ENCODE measurements at regions not wholly inside any gene's neighbourhood (a gene's known extent, or its start where the extent isn't known, plus 50 kb on each side); places are given as distances from the start of the nearest gene placed in this dataset.

DNA sequence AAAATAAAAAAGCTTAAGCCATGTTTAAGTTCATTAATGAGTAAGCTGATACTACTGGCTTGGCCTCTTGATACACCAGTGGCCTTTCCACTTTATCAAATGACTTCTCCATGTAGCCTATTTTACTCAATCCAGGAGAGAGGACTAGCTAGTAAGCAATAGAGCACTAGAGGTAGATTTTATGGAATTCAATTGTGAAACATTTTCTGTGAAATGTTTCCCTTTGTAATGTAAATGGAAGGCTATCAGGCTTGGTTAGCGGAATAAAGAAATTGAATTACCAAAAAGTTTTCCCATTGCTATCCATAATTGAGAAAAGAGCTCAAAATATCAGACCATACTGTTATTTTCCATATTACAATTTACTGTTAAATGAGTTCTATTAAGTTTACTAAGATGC, 515.4 kb upstream of the CDH2 start (continued):
- TF ChIP-seq KDM1A (IDR thresholded peaks at IDR 0.05; ENCODE audit: low read depth), result no peak
- TF ChIP-seq, protein P1, sequence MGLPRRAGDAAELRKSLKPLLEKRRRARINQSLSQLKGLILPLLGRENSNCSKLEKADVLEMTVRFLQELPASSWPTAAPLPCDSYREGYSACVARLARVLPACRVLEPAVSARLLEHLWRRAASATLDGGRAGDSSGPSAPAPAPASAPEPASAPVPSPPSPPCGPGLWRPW (IDR thresholded peaks at IDR 0.05), result no peak

DNA sequence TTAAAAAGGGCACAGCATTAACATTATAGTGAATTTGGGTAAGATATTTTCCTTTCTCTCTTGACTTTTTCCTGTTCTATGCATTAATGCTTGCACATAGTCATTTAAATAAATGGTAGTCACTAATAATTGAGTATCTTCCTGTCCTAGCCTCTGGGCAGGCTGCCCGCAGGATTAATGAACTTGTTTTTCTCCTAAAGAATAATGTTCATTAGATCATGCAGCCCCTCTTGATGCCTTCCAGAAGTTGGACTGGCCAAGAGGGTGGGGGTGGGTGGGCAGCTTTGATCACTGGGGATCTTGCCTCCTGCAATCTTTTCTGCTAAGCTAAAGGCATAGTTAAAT, 514.5 kb upstream of the CDH2 start:
- Histone ChIP-seq H3K4me2 (no peak overlapping the region), H3K4me3 (no peak overlapping the region), H3K9me3 (no peaks in the 10 kb centered on the region), H3K4me1 (no peaks in the 10 kb centered on the region), H3K27ac (no peak overlapping the region)
- TF ChIP-seq, protein P2, sequence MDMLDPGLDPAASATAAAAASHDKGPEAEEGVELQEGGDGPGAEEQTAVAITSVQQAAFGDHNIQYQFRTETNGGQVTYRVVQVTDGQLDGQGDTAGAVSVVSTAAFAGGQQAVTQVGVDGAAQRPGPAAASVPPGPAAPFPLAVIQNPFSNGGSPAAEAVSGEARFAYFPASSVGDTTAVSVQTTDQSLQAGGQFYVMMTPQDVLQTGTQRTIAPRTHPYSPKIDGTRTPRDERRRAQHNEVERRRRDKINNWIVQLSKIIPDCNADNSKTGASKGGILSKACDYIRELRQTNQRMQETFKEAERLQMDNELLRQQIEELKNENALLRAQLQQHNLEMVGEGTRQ (IDR thresholded peaks at IDR 0.05), result no peak
- TF ChIP-seq CHD2 (IDR thresholded peaks at IDR 0.05; ENCODE audit: low read length, partially characterized antibody) (no peak), EHMT2 (IDR thresholded peaks at IDR 0.05; ENCODE audit: low read depth) (no peak), PHF8 (IDR thresholded peaks at IDR 0.05; ENCODE audit: borderline replicate concordance, low read depth) (no peak), RFX5 (IDR thresholded peaks at IDR 0.05) (no peak), CEBPB (IDR thresholded peaks at IDR 0.05) (no peak), JUN (IDR thresholded peaks at IDR 0.05) (no peak), HDAC2 (IDR thresholded peaks at IDR 0.05) (no peak), HOXB13 (CRISPR knock-in tag; IDR thresholded peaks at IDR 0.05; ENCODE audit: low read depth) (no peak), POLR2AphosphoS2 (conservative IDR thresholded peaks at IDR 0.05; ENCODE audit: low read length) (no peak), SMC3 (IDR thresholded peaks at IDR 0.05) (no peak), BHLHE40 (IDR thresholded peaks at IDR 0.05; ENCODE audit: low read depth, low read length) (no peak), CBX8 (IDR thresholded peaks at IDR 0.05) (no peak), GATA3 (IDR thresholded peaks at IDR 0.05; ENCODE audit: borderline replicate concordance) (no peak), KDM5A (IDR thresholded peaks at IDR 0.05) (no peak)
- TF ChIP-seq, protein P3, sequence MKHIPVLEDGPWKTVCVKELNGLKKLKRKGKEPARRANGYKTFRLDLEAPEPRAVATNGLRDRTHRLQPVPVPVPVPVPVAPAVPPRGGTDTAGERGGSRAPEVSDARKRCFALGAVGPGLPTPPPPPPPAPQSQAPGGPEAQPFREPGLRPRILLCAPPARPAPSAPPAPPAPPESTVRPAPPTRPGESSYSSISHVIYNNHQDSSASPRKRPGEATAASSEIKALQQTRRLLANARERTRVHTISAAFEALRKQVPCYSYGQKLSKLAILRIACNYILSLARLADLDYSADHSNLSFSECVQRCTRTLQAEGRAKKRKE (CRISPR knock-in tag; IDR thresholded peaks at IDR 0.05; ENCODE audit: low read depth), result no peak
- TF ChIP-seq, protein P1 (IDR thresholded peaks at IDR 0.05), result no peak
- TF ChIP-seq, protein P4, sequence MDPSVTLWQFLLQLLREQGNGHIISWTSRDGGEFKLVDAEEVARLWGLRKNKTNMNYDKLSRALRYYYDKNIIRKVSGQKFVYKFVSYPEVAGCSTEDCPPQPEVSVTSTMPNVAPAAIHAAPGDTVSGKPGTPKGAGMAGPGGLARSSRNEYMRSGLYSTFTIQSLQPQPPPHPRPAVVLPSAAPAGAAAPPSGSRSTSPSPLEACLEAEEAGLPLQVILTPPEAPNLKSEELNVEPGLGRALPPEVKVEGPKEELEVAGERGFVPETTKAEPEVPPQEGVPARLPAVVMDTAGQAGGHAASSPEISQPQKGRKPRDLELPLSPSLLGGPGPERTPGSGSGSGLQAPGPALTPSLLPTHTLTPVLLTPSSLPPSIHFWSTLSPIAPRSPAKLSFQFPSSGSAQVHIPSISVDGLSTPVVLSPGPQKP (IDR thresholded peaks at IDR 0.05; ENCODE audit: low read depth, low read length), result no peak
- WGBS (ENCODE audit: missing lambda C conversion rate), result 100% methylated on average over 1 of the region's 1 CpG
- ATAC-seq (no peak), DNase-seq (ENCODE audit: low read depth in 1 of 2, low spot score in 1 of 2) (no peak), FAIRE-seq (no peak)
- POLR2A ChIA-PET, result no interaction called here
- CTCF ChIA-PET, result no interaction called here

DNA sequence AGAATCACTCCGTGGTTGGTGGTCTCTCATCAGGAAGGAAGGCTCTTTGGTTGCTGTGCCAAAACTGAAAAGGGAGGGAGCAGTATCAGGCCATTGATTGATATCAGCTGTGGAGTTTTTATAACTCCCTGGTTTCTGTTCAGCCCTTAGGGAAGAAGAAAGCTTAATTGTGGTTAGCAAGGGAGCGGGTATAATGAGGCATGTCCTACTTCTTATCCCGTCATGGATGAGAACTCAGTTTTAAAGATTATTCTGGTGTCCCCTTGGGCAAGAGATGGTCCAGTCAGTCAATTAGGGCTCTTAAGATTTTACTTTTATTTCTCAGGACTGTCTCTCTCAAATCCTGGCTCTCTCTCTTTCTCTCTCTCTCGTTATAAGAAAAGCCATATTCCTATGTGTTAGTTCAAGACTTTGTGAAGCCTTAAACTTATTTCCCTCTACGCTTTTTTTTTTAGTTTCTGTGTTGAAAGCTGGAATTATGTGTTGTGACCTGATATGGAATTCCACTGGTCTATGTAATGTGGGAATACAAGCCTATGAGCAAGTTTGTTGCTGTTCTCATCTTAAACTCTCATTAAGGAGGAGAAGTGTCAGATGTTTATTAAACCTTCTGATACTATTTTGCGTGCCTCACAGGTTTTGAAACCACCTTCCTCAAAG, 514.0 kb upstream of the CDH2 start:
- no peak for ATAC-seq
- no peak overlapping the region for H3K27ac ChIP-seq
- CTCF ChIA-PET, result no interaction called here

More for the DNA sequence above, 514.0 kb upstream of the CDH2 start:
- POLR2A ChIA-PET, result no interaction called here
- DNase-seq (ENCODE audit: low read depth in 1 of 2, low spot score in 1 of 2) (no peak), FAIRE-seq (no peak)
- H3K4me3 ChIP-seq, result no peak overlapping the region
- H3K4me2 ChIP-seq, result no peak overlapping the region
- H3K4me1 ChIP-seq, result no peaks in the 10 kb centered on the region
- no peaks in the 10 kb centered on the region for H3K9me3 ChIP-seq
- WGBS (ENCODE audit: missing lambda C conversion rate), result 50% methylated on average over 6 of the region's 6 CpGs
- no peak for TF ChIP-seq EHF (CRISPR knock-in tag; IDR thresholded peaks at IDR 0.05)
- TF ChIP-seq, protein P2 (IDR thresholded peaks at IDR 0.05), result no peak
- TF ChIP-seq, protein P5, sequence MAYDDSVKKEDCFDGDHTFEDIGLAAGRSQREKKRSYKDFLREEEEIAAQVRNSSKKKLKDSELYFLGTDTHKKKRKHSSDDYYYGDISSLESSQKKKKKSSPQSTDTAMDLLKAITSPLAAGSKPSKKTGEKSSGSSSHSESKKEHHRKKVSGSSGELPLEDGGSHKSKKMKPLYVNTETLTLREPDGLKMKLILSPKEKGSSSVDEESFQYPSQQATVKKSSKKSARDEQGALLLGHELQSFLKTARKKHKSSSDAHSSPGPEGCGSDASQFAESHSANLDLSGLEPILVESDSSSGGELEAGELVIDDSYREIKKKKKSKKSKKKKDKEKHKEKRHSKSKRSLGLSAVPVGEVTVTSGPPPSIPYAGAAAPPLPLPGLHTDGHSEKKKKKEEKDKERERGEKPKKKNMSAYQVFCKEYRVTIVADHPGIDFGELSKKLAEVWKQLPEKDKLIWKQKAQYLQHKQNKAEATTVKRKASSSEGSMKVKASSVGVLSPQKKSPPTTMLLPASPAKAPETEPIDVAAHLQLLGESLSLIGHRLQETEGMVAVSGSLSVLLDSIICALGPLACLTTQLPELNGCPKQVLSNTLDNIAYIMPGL (CRISPR knock-in tag; IDR thresholded peaks at IDR 0.05; ENCODE audit: borderline replicate concordance), result no peak
- no peak for TF ChIP-seq HOXA7 (CRISPR knock-in tag; IDR thresholded peaks at IDR 0.05)
